GM23338 (cell line): ENCODE measurements at regions not wholly inside any gene's neighbourhood (a gene's known extent, or its start where the extent isn't known, plus 50 kb on each side); places are given as distances from the start of the nearest gene placed in this dataset.

Experiments
- ATAC-seq: fragments of 200-7000 bp; cut with Tn5 transposase; 3 replicates; pipeline ENCODE4 v1.9.1; 2020
- DNase-seq: peaks from one replicate; pipeline ENCODE4 v3.0.0-alpha.2; 2015; ENCODE audit warnings: low spot score
- H2AFZ ChIP-seq: fragments of 200-600 bp; sonication (generic); 2 replicates; pipeline ENCODE4 v1.8.0; 2016; ENCODE audit warnings: antibody characterized with exemption, mild to moderate bottlenecking, moderate library complexity
- H3F3A ChIP-seq: fragments of 200-600 bp; sonication (generic); replicated peaks from 2 replicates; pipeline ENCODE4 v1.8.0; 2017; ENCODE audit warnings: antibody characterized with exemption, mixed run types, low read depth
- H3K27ac ChIP-seq: fragments of 200-600 bp; sonication (generic); 2 replicates; pipeline ENCODE4 v1.6.1; 2016; ENCODE audit warnings: low read depth
- H3K27me3 ChIP-seq: fragments of 200-600 bp; sonication (generic); 2 replicates; pipeline ENCODE4 v1.8.0; 2016; ENCODE audit warnings: mild to moderate bottlenecking, mixed run types, moderate library complexity; ENCODE audit not compliant: insufficient read depth
- H3K36me3 ChIP-seq: fragments of 200-600 bp; sonication (generic); 2 replicates; pipeline ENCODE4 v1.8.0; 2016; ENCODE audit warnings: mild to moderate bottlenecking; ENCODE audit not compliant: insufficient read depth
- H3K4me1 ChIP-seq: fragments of 200-600 bp; sonication (generic); 2 replicates; pipeline ENCODE4 v1.8.0; 2016; ENCODE audit warnings: mild to moderate bottlenecking, moderate library complexity; ENCODE audit not compliant: insufficient read depth
- H3K4me2 ChIP-seq: fragments of 200-600 bp; sonication (generic); 2 replicates; pipeline ENCODE4 v1.7.1; 2017; ENCODE audit warnings: mixed run types
- H3K4me3 ChIP-seq: fragments of 200-600 bp; sonication (generic); 2 replicates; pipeline ENCODE4 v1.6.1; 2016; ENCODE audit warnings: mixed run types
- H3K79me2 ChIP-seq: fragments of 200-600 bp; sonication (generic); replicated peaks from 2 replicates; pipeline ENCODE4 v1.8.0; 2017; ENCODE audit warnings: mild to moderate bottlenecking; ENCODE audit not compliant: insufficient read depth
- H3K9me2 ChIP-seq: fragments of 200-600 bp; sonication (generic); 2 replicates; pipeline ENCODE4 v1.8.0; 2017; ENCODE audit not compliant: insufficient read depth
- H4K20me1 ChIP-seq: fragments of 200-600 bp; sonication (generic); replicated peaks from 2 replicates; pipeline ENCODE4 v1.8.0; 2017; ENCODE audit warnings: mild to moderate bottlenecking; ENCODE audit not compliant: insufficient read depth
- H3K27ac Mint-ChIP-seq: 2 replicates; pipeline ENCODE4 v1.8.0; 2020; ENCODE audit warnings: inconsistent platforms, mild to moderate bottlenecking, moderate library complexity, mixed read lengths
- H3K27me3 Mint-ChIP-seq: 3 replicates; pipeline ENCODE4 v1.8.0; 2022; ENCODE audit warnings: low read depth, mild to moderate bottlenecking, moderate library complexity, mixed read lengths, inconsistent platforms; ENCODE audit not compliant: insufficient read depth, poor library complexity
- H3K36me3 Mint-ChIP-seq: 3 replicates; pipeline ENCODE4 v1.8.0; 2021; ENCODE audit warnings: low read depth, mild to moderate bottlenecking, inconsistent platforms, moderate library complexity, mixed read lengths
- H3K4me1 Mint-ChIP-seq: 3 replicates; pipeline ENCODE4 v1.8.0; 2020; ENCODE audit warnings: mild to moderate bottlenecking, inconsistent platforms, mixed read lengths
- H3K4me3 Mint-ChIP-seq: 3 replicates; pipeline ENCODE4 v1.8.0; 2021; ENCODE audit warnings: moderate library complexity, mild to moderate bottlenecking, inconsistent platforms, mixed read lengths
- H3K9me3 Mint-ChIP-seq: 3 replicates; pipeline ENCODE4 v1.8.0; 2020; ENCODE audit warnings: moderate library complexity, mild to moderate bottlenecking, inconsistent platforms, mixed read lengths
- CREB1 ChIP-seq: fragments of 250-450 bp; sonication (Bioruptor Pico); IDR thresholded peaks from 2 replicates; pipeline ENCODE4 v1.5.0; 2020; ENCODE audit warnings: low read depth, mild to moderate bottlenecking, moderate library complexity
- EZH2 ChIP-seq: fragments of 200-600 bp; sonication (generic); IDR thresholded peaks from one replicate; pipeline ENCODE4 v1.8.0; 2017; ENCODE audit warnings: antibody characterized with exemption, mild to moderate bottlenecking, low read depth; ENCODE audit not compliant: unreplicated experiment
- EZH2phosphoT487 ChIP-seq: fragments of 200-600 bp; sonication (generic); IDR thresholded peaks from one replicate; pipeline ENCODE4 v1.8.1; 2018; ENCODE audit warnings: antibody characterized with exemption; ENCODE audit not compliant: unreplicated experiment
- JUNB ChIP-seq: IDR thresholded peaks from one replicate; pipeline ENCODE4 v1.6.1; 2016; ENCODE audit warnings: antibody characterized with exemption; ENCODE audit not compliant: unreplicated experiment
- NANOG ChIP-seq: IDR thresholded peaks from 2 replicates; pipeline ENCODE4 v1.6.1; 2016; ENCODE audit warnings: antibody characterized with exemption, borderline replicate concordance
- POLR2AphosphoS5 ChIP-seq: IDR thresholded peaks from 2 replicates; pipeline ENCODE4 v1.6.1; 2016; ENCODE audit warnings: antibody characterized with exemption, low read depth
- STAT1 ChIP-seq: IDR thresholded peaks from one replicate; pipeline ENCODE4 v1.6.1; 2016; ENCODE audit warnings: antibody characterized with exemption; ENCODE audit not compliant: unreplicated experiment
- ZNF114 ChIP-seq: fragments of 250-450 bp; sonication (Bioruptor Pico); IDR thresholded peaks from 2 replicates; pipeline ENCODE4 v1.5.0; 2020; ENCODE audit warnings: mild to moderate bottlenecking, moderate library complexity
- ZNF331 ChIP-seq: fragments of 250-450 bp; sonication (Bioruptor Pico); IDR thresholded peaks from 2 replicates; pipeline ENCODE4 v1.5.0; 2020; ENCODE audit warnings: low read depth, mild to moderate bottlenecking, moderate library complexity
- TF ChIP-seq, protein P1 (sequence below): fragments of 250-450 bp; sonication (Bioruptor Pico); IDR thresholded peaks from 2 replicates; pipeline ENCODE4 v1.5.0; 2020; ENCODE audit warnings: mild to moderate bottlenecking, moderate library complexity
- TF ChIP-seq, protein P2 (sequence below): IDR thresholded peaks from 2 replicates; pipeline ENCODE4 v1.6.1; 2016; ENCODE audit warnings: antibody characterized with exemption
- TF ChIP-seq, protein P3 (sequence below), 2 experiments: fragments of 200-600 bp in 1 of 2; sonication (generic) in 1 of 2; conservative IDR thresholded peaks; 2 replicates each; pipeline versions ENCODE4 v1.5.1 to v1.6.1; 2016 to 2017; ENCODE audit warnings: antibody characterized with exemption in 2 of 2, low read depth in 2 of 2, mild to moderate bottlenecking in 2 of 2, moderate library complexity in 1 of 2
- TF ChIP-seq, protein P4 (sequence below): IDR thresholded peaks from one replicate; pipeline ENCODE4 v1.6.1; 2018; ENCODE audit warnings: antibody characterized with exemption; ENCODE audit not compliant: unreplicated experiment

DNA sequence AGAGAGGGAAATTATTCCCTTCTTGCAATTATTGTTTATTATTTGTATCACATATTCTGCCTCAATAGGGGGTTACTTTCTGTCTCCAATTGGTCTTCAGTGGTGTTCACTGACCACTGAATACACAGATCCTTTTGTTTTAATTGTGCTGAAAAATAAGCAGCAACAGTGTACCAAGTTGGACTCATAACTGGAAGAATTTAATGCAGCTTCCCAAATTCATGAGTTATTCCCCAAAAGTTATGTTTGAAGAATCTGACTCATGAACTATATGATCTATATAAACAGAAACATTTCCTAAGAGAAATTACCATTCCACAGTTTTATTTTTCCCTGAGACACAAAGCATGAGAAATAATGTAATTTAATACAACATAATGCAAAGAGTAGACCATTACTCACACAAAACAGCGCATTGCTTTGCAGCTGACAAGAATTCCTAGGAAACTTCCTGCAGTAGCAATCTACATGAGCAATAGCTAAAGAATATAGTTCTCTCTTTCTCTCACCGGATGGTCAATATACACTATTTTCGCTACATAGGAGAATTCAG, 479.2 kb downstream of the HTR7 start:
- Histone ChIP-seq H3F3A (no peaks in the 10 kb centered on the region), H3K4me1 (peaks cover 9% of the 10 kb centered on the region; the same call in 1 of the 2 replicates), H3K27ac (no peak overlapping the region), H3K9me2 (0 out of 2 replicates have a peak, but pooled peaks cover 8% of the 10 kb centered on the region), H3K36me3 (no peaks in the 10 kb centered on the region), H3K27me3 (no peaks in the 10 kb centered on the region), H4K20me1 (no peaks in the 10 kb centered on the region), H3K4me2 (no peak overlapping the region), H2AFZ (no peak overlapping the region), H3K79me2 (no peaks in the 10 kb centered on the region), H3K4me3 (no peak overlapping the region)
- no peak for TF ChIP-seq ZNF114 (CRISPR knock-in tag)
- TF ChIP-seq, protein P1, sequence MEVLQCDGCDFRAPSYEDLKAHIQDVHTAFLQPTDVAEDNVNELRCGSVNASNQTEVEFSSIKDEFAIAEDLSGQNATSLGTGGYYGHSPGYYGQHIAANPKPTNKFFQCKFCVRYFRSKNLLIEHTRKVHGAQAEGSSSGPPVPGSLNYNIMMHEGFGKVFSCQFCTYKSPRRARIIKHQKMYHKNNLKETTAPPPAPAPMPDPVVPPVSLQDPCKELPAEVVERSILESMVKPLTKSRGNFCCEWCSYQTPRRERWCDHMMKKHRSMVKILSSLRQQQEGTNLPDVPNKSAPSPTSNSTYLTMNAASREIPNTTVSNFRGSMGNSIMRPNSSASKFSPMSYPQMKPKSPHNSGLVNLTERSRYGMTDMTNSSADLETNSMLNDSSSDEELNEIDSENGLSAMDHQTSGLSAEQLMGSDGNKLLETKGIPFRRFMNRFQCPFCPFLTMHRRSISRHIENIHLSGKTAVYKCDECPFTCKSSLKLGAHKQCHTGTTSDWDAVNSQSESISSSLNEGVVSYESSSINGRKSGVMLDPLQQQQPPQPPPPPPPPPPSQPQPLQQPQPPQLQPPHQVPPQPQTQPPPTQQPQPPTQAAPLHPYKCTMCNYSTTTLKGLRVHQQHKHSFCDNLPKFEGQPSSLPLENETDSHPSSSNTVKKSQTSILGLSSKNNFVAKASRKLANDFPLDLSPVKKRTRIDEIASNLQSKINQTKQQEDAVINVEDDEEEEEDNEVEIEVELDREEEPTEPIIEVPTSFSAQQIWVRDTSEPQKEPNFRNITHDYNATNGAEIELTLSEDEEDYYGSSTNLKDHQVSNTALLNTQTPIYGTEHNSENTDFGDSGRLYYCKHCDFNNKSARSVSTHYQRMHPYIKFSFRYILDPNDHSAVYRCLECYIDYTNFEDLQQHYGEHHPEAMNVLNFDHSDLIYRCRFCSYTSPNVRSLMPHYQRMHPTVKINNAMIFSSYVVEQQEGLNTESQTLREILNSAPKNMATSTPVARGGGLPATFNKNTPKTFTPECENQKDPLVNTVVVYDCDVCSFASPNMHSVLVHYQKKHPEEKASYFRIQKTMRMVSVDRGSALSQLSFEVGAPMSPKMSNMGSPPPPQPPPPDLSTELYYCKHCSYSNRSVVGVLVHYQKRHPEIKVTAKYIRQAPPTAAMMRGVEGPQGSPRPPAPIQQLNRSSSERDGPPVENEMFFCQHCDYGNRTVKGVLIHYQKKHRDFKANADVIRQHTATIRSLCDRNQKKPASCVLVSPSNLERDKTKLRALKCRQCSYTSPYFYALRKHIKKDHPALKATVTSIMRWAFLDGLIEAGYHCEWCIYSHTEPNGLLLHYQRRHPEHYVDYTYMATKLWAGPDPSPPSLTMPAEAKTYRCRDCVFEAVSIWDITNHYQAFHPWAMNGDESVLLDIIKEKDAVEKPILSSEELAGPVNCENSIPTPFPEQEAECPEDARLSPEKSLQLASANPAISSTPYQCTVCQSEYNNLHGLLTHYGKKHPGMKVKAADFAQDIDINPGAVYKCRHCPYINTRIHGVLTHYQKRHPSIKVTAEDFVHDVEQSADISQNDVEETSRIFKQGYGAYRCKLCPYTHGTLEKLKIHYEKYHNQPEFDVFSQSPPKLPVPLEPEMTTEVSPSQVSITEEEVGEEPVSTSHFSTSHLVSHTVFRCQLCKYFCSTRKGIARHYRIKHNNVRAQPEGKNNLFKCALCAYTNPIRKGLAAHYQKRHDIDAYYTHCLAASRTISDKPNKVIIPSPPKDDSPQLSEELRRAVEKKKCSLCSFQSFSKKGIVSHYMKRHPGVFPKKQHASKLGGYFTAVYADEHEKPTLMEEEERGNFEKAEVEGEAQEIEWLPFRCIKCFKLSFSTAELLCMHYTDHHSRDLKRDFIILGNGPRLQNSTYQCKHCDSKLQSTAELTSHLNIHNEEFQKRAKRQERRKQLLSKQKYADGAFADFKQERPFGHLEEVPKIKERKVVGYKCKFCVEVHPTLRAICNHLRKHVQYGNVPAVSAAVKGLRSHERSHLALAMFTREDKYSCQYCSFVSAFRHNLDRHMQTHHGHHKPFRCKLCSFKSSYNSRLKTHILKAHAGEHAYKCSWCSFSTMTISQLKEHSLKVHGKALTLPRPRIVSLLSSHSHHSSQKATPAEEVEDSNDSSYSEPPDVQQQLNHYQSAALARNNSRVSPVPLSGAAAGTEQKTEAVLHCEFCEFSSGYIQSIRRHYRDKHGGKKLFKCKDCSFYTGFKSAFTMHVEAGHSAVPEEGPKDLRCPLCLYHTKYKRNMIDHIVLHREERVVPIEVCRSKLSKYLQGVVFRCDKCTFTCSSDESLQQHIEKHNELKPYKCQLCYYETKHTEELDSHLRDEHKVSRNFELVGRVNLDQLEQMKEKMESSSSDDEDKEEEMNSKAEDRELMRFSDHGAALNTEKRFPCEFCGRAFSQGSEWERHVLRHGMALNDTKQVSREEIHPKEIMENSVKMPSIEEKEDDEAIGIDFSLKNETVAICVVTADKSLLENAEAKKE (CRISPR knock-in tag), result no peak
- no peak for TF ChIP-seq POLR2AphosphoS5
- TF ChIP-seq JUNB, result no peak
- TF ChIP-seq, protein P2, sequence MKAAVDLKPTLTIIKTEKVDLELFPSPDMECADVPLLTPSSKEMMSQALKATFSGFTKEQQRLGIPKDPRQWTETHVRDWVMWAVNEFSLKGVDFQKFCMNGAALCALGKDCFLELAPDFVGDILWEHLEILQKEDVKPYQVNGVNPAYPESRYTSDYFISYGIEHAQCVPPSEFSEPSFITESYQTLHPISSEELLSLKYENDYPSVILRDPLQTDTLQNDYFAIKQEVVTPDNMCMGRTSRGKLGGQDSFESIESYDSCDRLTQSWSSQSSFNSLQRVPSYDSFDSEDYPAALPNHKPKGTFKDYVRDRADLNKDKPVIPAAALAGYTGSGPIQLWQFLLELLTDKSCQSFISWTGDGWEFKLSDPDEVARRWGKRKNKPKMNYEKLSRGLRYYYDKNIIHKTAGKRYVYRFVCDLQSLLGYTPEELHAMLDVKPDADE, result no peak
- no peak for TF ChIP-seq ZNF331 (CRISPR knock-in tag)
- TF ChIP-seq EZH2phosphoT487, result no peak
- no peak for TF ChIP-seq STAT1
- TF ChIP-seq, protein P3, sequence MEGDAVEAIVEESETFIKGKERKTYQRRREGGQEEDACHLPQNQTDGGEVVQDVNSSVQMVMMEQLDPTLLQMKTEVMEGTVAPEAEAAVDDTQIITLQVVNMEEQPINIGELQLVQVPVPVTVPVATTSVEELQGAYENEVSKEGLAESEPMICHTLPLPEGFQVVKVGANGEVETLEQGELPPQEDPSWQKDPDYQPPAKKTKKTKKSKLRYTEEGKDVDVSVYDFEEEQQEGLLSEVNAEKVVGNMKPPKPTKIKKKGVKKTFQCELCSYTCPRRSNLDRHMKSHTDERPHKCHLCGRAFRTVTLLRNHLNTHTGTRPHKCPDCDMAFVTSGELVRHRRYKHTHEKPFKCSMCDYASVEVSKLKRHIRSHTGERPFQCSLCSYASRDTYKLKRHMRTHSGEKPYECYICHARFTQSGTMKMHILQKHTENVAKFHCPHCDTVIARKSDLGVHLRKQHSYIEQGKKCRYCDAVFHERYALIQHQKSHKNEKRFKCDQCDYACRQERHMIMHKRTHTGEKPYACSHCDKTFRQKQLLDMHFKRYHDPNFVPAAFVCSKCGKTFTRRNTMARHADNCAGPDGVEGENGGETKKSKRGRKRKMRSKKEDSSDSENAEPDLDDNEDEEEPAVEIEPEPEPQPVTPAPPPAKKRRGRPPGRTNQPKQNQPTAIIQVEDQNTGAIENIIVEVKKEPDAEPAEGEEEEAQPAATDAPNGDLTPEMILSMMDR (conservative IDR thresholded peaks at IDR 0.05; ENCODE audit: low read depth in 2 of 2), result no peak
- no peak for TF ChIP-seq EZH2
- TF ChIP-seq CREB1, result no peak
- no peak for TF ChIP-seq NANOG
- TF ChIP-seq, protein P4, sequence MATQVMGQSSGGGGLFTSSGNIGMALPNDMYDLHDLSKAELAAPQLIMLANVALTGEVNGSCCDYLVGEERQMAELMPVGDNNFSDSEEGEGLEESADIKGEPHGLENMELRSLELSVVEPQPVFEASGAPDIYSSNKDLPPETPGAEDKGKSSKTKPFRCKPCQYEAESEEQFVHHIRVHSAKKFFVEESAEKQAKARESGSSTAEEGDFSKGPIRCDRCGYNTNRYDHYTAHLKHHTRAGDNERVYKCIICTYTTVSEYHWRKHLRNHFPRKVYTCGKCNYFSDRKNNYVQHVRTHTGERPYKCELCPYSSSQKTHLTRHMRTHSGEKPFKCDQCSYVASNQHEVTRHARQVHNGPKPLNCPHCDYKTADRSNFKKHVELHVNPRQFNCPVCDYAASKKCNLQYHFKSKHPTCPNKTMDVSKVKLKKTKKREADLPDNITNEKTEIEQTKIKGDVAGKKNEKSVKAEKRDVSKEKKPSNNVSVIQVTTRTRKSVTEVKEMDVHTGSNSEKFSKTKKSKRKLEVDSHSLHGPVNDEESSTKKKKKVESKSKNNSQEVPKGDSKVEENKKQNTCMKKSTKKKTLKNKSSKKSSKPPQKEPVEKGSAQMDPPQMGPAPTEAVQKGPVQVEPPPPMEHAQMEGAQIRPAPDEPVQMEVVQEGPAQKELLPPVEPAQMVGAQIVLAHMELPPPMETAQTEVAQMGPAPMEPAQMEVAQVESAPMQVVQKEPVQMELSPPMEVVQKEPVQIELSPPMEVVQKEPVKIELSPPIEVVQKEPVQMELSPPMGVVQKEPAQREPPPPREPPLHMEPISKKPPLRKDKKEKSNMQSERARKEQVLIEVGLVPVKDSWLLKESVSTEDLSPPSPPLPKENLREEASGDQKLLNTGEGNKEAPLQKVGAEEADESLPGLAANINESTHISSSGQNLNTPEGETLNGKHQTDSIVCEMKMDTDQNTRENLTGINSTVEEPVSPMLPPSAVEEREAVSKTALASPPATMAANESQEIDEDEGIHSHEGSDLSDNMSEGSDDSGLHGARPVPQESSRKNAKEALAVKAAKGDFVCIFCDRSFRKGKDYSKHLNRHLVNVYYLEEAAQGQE, result no peak
- no peaks in the 10 kb centered on the region for H3K36me3 Mint-ChIP-seq
- H3K27ac Mint-ChIP-seq, result no peak overlapping the region
- no peak overlapping the region for H3K4me3 Mint-ChIP-seq
- peaks cover 11% of the 10 kb centered on the region for H3K4me1 Mint-ChIP-seq
- no peaks in the 10 kb centered on the region for H3K9me3 Mint-ChIP-seq
- ATAC-seq (no peak), DNase-seq (no peak)
- H3K27me3 Mint-ChIP-seq, result no peaks in the 10 kb centered on the region
